SK-N-SH (cell line): ENCODE measurements at regions not wholly inside any gene's neighbourhood (a gene's known extent, or its start where the extent isn't known, plus 50 kb on each side); places are given as distances from the start of the nearest gene placed in this dataset.

Experiments used
- CTCF ChIA-PET: fragments of 300-600, 350-600 bp; formaldehyde crosslinking; extraction: SDS; loops from one replicate; lab custom pipeline; 2021; lab: Yijun Ruan, JAX
- POLR2A ChIA-PET: fragments of 350-600 bp; sonication (Branson Sonifier 250); formaldehyde crosslinking; extraction: SDS; loops from one replicate; lab custom pipeline; 2020; ENCODE audit warnings: antibody characterized with exemption, inconsistent platforms; lab: Yijun Ruan, JAX
- DNase-seq: peaks from one replicate; pipeline ENCODE4 v3.0.0; 2012
- H2AFZ ChIP-seq: fragments of 200-600 bp; sonication (generic); 2 replicates; pipeline ENCODE4 v1.8.1; 2016; ENCODE audit warnings: antibody characterized with exemption, mild to moderate bottlenecking, low read depth
- H3F3A ChIP-seq: fragments of 200-600 bp; sonication (generic); replicated peaks from 2 replicates; pipeline ENCODE3; 2016; ENCODE audit warnings: antibody characterized with exemption, mild to moderate bottlenecking; ENCODE audit not compliant: insufficient read depth
- H3K27ac ChIP-seq, 2 experiments: fragments of 200-500 bp in 1 of 2; fragments of 200-600 bp in 1 of 2; sonication (Bioruptor generic) in 1 of 2; sonication (generic), shearing (Covaris generic) in 1 of 2; 2 replicates each; pipeline versions ENCODE4 v1.5.1 to v1.6.1; 2014 to 2016; ENCODE audit warnings: low read depth in 2 of 2, inconsistent platforms in 1 of 2, low read length in 1 of 2, mild to moderate bottlenecking in 1 of 2, mixed read lengths in 1 of 2
- H3K27me3 ChIP-seq: fragments of 200-600 bp; sonication (generic), shearing (Covaris generic); 2 replicates; pipeline ENCODE4 v1.6.1; 2016; ENCODE audit warnings: mixed run types; ENCODE audit not compliant: insufficient read depth
- H3K36me3 ChIP-seq, 2 experiments: fragments of 200-500 bp in 1 of 2; fragments of 200-600 bp in 1 of 2; sonication (Bioruptor generic) in 1 of 2; sonication (generic) in 1 of 2; replicated peaks in 1 of 2; 2 replicates each; pipeline versions ENCODE3 to v1.5.1; 2014 to 2016; ENCODE audit warnings: low read length in 1 of 2, mild to moderate bottlenecking in 1 of 2; ENCODE audit not compliant: insufficient read depth in 2 of 2, control insufficient read depth in 1 of 2
- H3K4me1 ChIP-seq, 2 experiments: fragments of 200-500 bp in 1 of 2; fragments of 200-600 bp in 1 of 2; sonication (Bioruptor generic) in 1 of 2; sonication (generic), shearing (Covaris generic) in 1 of 2; 2 replicates each; pipeline versions ENCODE4 v1.5.1 to v1.6.1; 2014 to 2016; ENCODE audit warnings: low read depth in 1 of 2, low read length in 1 of 2, mixed run types in 1 of 2; ENCODE audit not compliant: insufficient read depth in 2 of 2, control insufficient read depth in 1 of 2
- H3K4me2 ChIP-seq: fragments of 200-600 bp; sonication (generic), shearing (Covaris generic); 2 replicates; pipeline ENCODE4 v1.6.1; 2017; ENCODE audit warnings: mixed run types
- H3K4me3 ChIP-seq, 2 experiments: fragments of 200-500 bp in 1 of 2; fragments of 200-600 bp in 1 of 2; sonication (Bioruptor generic) in 1 of 2; sonication (generic), shearing (Covaris generic) in 1 of 2; 2 replicates each; pipeline versions ENCODE4 v1.5.1 to v1.8.1; 2014 to 2016; ENCODE audit warnings: low read depth in 2 of 2, inconsistent platforms in 1 of 2, low read length in 1 of 2, mild to moderate bottlenecking in 1 of 2, mixed read lengths in 1 of 2, moderate library complexity in 1 of 2
- H3K79me2 ChIP-seq: fragments of 200-600 bp; sonication (generic); 2 replicates; pipeline ENCODE4 v1.8.1; 2017; ENCODE audit warnings: mild to moderate bottlenecking; ENCODE audit not compliant: insufficient read depth
- H3K9ac ChIP-seq: fragments of 200-600 bp; sonication (generic); 2 replicates; pipeline ENCODE4 v1.6.1; 2017; ENCODE audit warnings: mixed run types
- H3K9me2 ChIP-seq: fragments of 200-600 bp; sonication (generic); 2 replicates; pipeline ENCODE4 v1.6.1; 2017; ENCODE audit warnings: mixed run types
- H3K9me3 ChIP-seq: fragments of 200-600 bp; sonication (generic); 2 replicates; pipeline ENCODE4 v1.6.1; 2017; ENCODE audit warnings: mixed run types, mild to moderate bottlenecking, moderate library complexity
- H4K20me1 ChIP-seq: fragments of 200-600 bp; sonication (generic); 2 replicates; pipeline ENCODE4 v1.6.1; 2017; ENCODE audit warnings: mild to moderate bottlenecking, mixed run types; ENCODE audit not compliant: insufficient read depth
- CTCF ChIP-seq: fragments of 200-600 bp; sonication (generic); IDR thresholded peaks from 2 replicates; pipeline ENCODE4 v1.6.1; 2017; ENCODE audit warnings: antibody characterized with exemption, mild to moderate bottlenecking, moderate library complexity
- EP300 ChIP-seq, 2 experiments: IDR thresholded peaks; 2 replicates each; pipeline versions ENCODE4 v1.4.0 to v1.6.1; 2012; ENCODE audit warnings: borderline replicate concordance in 1 of 2, low read depth in 1 of 2, low read length in 1 of 2
- FOSL2 ChIP-seq: IDR thresholded peaks from 2 replicates; pipeline ENCODE4 v1.4.0; 2012; ENCODE audit warnings: low read depth, mild to moderate bottlenecking, moderate library complexity, borderline replicate concordance
- GABPA ChIP-seq: IDR thresholded peaks from 2 replicates; pipeline ENCODE4 v1.4.0; 2012; ENCODE audit warnings: low read depth, mild to moderate bottlenecking
- IRF3 ChIP-seq: fragments of 150-350 bp; IDR thresholded peaks from 2 replicates; pipeline ENCODE4 v1.6.1; 2016; ENCODE audit warnings: mild to moderate bottlenecking, low read depth, low read length
- MEF2A ChIP-seq: IDR thresholded peaks from 2 replicates; pipeline ENCODE4 v1.4.0; 2012; ENCODE audit warnings: low read depth, borderline replicate concordance
- NRF1 ChIP-seq: IDR thresholded peaks from 2 replicates; pipeline ENCODE4 v1.6.1; 2012; ENCODE audit warnings: low read depth, mild to moderate bottlenecking, low read length
- RAD21 ChIP-seq: IDR thresholded peaks from 2 replicates; pipeline ENCODE4 v1.6.1; 2012; ENCODE audit warnings: mild to moderate bottlenecking, low read length
- REST ChIP-seq: IDR thresholded peaks from 2 replicates; pipeline ENCODE4 v1.6.1; 2012; ENCODE audit warnings: mild to moderate bottlenecking, low read depth, low read length, moderate library complexity
- RFX5 ChIP-seq: IDR thresholded peaks from 2 replicates; pipeline ENCODE4 v1.6.1; 2012; ENCODE audit warnings: mild to moderate bottlenecking, improper control_type of control experiment, low read length
- RXRA ChIP-seq: IDR thresholded peaks from 2 replicates; pipeline ENCODE4 v1.4.0; 2012; ENCODE audit warnings: low read depth, mild to moderate bottlenecking, borderline replicate concordance
- SIN3A ChIP-seq: IDR thresholded peaks from 2 replicates; pipeline ENCODE4 v1.6.1; 2012; ENCODE audit warnings: low read depth, mild to moderate bottlenecking, low read length, moderate library complexity, borderline replicate concordance
- TAF1 ChIP-seq: IDR thresholded peaks from 2 replicates; pipeline ENCODE4 v1.6.1; 2012; ENCODE audit warnings: low read depth, mild to moderate bottlenecking, low read length, moderate library complexity, borderline replicate concordance
- TEAD4 ChIP-seq: IDR thresholded peaks from 2 replicates; pipeline ENCODE4 v1.4.0; 2012; ENCODE audit warnings: mild to moderate bottlenecking, borderline replicate concordance; ENCODE audit not compliant: insufficient read depth
- USF1 ChIP-seq: IDR thresholded peaks from 2 replicates; pipeline ENCODE4 v1.4.0; 2012; ENCODE audit warnings: low read depth, borderline replicate concordance
- YY1 ChIP-seq: IDR thresholded peaks from 2 replicates; pipeline ENCODE4 v1.4.0; 2012; ENCODE audit warnings: low read depth, mild to moderate bottlenecking

- Histone ChIP-seq H3K9me3 (no peaks in the 10 kb centered on the region), H3K9me2 (no peaks in the 10 kb centered on the region), H3K27me3 (no peaks in the 10 kb centered on the region), H3F3A (no peaks in the 10 kb centered on the region), H3K9ac (no peak overlapping the region), H3K4me2 (no peak overlapping the region), H3K4me3 (no peak overlapping the region), H3K4me1 (no peaks in the 10 kb centered on the region; a peak in 2 of 4 replicates), H2AFZ (no peak overlapping the region), H3K36me3 (no peaks in the 10 kb centered on the region), H3K27ac (no peak overlapping the region)
- no peak for DNase-seq
- ChIA-PET POLR2A (no interaction called here), CTCF (interaction anchor here (0.6 to 5.7 kb wide), 11 partner anchors 9 to 1033 kb away, joined by 3 to 58 read pairs (median 5); no protein-coding TSS in a partner anchor)
- no peak for TF ChIP-seq RFX5
- TF ChIP-seq FOSL2, result no peak
- TF ChIP-seq RAD21, result no peak
- no peak for TF ChIP-seq USF1
- no peak for TF ChIP-seq IRF3
- no peak for TF ChIP-seq MEF2A
- no peak for TF ChIP-seq YY1
- no peak for TF ChIP-seq GABPA
- no peak for TF ChIP-seq SIN3A
- no peak for TF ChIP-seq RXRA
- no peak for TF ChIP-seq TEAD4
- TF ChIP-seq TAF1, result no peak
- no peak for TF ChIP-seq EP300 (IDR thresholded peaks at IDR 0.05; ENCODE audit: borderline replicate concordance in 1 of 2, low read depth in 1 of 2, low read length in 1 of 2)
- no peak for TF ChIP-seq CTCF
- no peak for TF ChIP-seq REST
- TF ChIP-seq NRF1, result no peak
- TF ChIP-seq, all 33 proteins: peak for 0
- no peaks in the 10 kb centered on the region for H4K20me1 ChIP-seq
- H3K79me2 ChIP-seq, result no peaks in the 10 kb centered on the region
Observed at GRCh38 chr5:145236983-145237382, 598.2 kb downstream of the PRELID2 start.
